ENCODE measurements at regions not wholly inside any gene's neighbourhood (a gene's known extent, or its start where the extent isn't known, plus 50 kb on each side); places are given as distances from the start of the nearest gene placed in this dataset.

DNA sequence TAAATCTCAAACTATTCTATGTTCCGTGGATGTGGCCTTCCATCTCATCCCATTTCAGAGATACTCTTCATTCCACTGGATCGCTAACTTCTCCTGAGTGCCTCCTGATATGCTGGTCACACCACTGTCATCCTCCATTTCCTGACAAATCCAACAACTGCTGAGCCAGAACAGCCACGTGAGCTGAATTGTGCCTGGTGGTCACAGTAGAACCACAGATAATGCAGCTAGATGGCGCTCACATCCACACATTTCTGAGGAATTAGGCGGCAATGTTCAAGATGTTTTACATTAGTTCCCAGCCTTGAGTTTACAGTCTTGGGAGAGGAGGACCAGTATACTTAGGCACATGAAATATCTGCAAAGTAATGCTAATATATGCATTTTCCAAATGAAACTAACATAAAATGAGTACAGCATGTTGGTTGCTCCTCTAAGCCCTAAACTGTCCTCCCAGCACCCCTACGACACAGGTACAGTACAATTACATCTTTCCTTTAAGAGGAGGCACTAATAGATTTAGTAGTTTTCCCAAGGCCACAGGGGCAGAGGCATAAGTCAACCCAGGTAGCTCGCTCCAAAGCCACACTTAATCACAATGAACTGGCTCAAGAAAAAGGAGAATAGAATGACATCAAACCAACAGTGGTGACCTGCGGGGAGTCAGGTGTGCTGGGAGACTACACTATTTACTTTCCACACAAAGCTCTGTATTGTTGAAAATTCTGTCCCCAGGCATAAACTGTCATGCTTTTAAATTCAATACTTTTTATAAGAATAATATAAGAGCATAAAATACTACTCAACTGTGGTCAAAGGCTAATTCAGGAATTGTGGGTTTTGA lies 134.2 kb downstream of the CHIC2 start:
- TF ChIP-seq FOSL1 (IDR thresholded peaks at IDR 0.05; ENCODE audit: low read depth) (no peak), CTCF (IDR thresholded peaks at IDR 0.05 in 2 of 3, conservative IDR thresholded peaks at IDR 0.05 in 1 of 3; ENCODE audit: borderline replicate concordance in 1 of 3, insufficient read depth in 1 of 3, low read depth in 2 of 3, low read length in 2 of 3) (peak; percentile 75 to 87 (median 77); a peak in 5 of 6 replicates), POLR2A (IDR thresholded peaks at IDR 0.05; ENCODE audit: borderline replicate concordance, extremely low read depth, insufficient read depth, insufficient read length) (no peak), SIN3A (IDR thresholded peaks at IDR 0.05; ENCODE audit: low read depth) (no peak), EZH2 (IDR thresholded peaks at IDR 0.05) (no peak), RAD21 (IDR thresholded peaks at IDR 0.05; ENCODE audit: low read depth) (peak; percentile 91), EZH2phosphoT487 (IDR thresholded peaks at IDR 0.05; ENCODE audit: borderline replicate concordance) (no peak), POLR2AphosphoS5 (IDR thresholded peaks at IDR 0.05; ENCODE audit: low read depth, low read length) (no peak), TCF7L2 (IDR thresholded peaks at IDR 0.05; ENCODE audit: borderline replicate concordance, extremely low read depth, insufficient read depth, insufficient read length) (no peak), CEBPB (IDR thresholded peaks at IDR 0.05; ENCODE audit: low read depth) (no peak), SRF (IDR thresholded peaks at IDR 0.05; ENCODE audit: low read depth) (no peak), JUND (IDR thresholded peaks at IDR 0.05) (no peak)
- TF ChIP-seq, protein P1, sequence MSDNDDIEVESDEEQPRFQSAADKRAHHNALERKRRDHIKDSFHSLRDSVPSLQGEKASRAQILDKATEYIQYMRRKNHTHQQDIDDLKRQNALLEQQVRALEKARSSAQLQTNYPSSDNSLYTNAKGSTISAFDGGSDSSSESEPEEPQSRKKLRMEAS (IDR thresholded peaks at IDR 0.05), result peak; percentile 87
- TF ChIP-seq, protein P2, sequence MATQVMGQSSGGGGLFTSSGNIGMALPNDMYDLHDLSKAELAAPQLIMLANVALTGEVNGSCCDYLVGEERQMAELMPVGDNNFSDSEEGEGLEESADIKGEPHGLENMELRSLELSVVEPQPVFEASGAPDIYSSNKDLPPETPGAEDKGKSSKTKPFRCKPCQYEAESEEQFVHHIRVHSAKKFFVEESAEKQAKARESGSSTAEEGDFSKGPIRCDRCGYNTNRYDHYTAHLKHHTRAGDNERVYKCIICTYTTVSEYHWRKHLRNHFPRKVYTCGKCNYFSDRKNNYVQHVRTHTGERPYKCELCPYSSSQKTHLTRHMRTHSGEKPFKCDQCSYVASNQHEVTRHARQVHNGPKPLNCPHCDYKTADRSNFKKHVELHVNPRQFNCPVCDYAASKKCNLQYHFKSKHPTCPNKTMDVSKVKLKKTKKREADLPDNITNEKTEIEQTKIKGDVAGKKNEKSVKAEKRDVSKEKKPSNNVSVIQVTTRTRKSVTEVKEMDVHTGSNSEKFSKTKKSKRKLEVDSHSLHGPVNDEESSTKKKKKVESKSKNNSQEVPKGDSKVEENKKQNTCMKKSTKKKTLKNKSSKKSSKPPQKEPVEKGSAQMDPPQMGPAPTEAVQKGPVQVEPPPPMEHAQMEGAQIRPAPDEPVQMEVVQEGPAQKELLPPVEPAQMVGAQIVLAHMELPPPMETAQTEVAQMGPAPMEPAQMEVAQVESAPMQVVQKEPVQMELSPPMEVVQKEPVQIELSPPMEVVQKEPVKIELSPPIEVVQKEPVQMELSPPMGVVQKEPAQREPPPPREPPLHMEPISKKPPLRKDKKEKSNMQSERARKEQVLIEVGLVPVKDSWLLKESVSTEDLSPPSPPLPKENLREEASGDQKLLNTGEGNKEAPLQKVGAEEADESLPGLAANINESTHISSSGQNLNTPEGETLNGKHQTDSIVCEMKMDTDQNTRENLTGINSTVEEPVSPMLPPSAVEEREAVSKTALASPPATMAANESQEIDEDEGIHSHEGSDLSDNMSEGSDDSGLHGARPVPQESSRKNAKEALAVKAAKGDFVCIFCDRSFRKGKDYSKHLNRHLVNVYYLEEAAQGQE (IDR thresholded peaks at IDR 0.05; ENCODE audit: low read depth), result no peak

Data from HCT116 (cell line).